Stimulated activated CD8-positive, alpha-beta memory T cell treated with anti-CD3 and anti-CD28 coated beads, Interleukin-2, amount 100 ng/mL, for 1 hour (primary cell): ENCODE measurements at regions not wholly inside any gene's neighbourhood (a gene's known extent, or its start where the extent isn't known, plus 50 kb on each side); places are given as distances from the start of the nearest gene placed in this dataset.
"Not testable (repeated sequence)": the region's sequence is repeated elsewhere in the genome, so short reads cannot be mapped to it uniquely, and the experiment has no call there.

Experiments used
- DNase-seq, 2 donors: peaks; one replicate each; pipeline ENCODE4 v3.0.0-alpha.2; 2020; ENCODE audit warnings: low read depth in 2 of 2

DNA sequence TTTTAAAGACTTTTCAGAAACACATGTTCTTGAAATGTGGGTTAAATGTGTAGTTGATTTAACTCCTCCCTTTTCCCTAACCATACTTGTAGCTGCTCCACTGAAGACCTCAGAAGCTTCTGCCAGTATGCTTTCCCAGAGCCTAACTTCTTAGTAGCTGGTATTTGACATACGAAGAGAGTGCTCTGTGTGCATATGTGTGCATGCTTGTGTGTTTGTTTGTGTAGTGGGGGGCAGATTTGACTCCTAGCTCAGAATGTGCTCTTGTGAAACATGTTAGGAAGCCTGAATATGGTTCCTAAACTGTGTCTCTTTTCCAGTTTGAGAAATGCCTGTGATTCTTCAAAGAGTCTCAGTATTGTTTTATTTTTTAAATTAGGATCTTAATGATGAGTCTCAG lies 420.4 kb downstream of the PCNX1 start:
- DNase-seq, result no peak

GRCh38 chr14:71328183-71328582 lies 420.9 kb downstream of the PCNX1 start:
- DNase-seq, result no peak

DNA sequence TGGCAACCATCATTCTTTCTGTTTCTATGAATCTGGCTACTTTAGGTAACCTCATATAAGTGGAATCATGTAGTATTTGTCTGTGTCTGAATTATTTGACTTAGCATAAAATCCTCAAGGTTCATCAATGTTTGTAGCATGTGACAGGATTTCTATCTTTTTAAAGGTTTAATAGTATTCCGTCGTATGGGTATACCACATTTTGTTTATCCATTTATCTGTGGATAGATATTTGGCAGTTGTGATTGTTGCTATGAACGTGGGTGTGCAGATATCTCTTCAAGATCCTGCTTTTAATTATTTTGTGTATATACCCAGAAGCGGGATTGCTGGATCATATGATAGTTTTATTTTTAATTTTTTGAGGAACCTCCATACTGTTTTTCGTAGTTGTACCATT lies 421.7 kb downstream of the PCNX1 start:
- no peak for DNase-seq

DNA sequence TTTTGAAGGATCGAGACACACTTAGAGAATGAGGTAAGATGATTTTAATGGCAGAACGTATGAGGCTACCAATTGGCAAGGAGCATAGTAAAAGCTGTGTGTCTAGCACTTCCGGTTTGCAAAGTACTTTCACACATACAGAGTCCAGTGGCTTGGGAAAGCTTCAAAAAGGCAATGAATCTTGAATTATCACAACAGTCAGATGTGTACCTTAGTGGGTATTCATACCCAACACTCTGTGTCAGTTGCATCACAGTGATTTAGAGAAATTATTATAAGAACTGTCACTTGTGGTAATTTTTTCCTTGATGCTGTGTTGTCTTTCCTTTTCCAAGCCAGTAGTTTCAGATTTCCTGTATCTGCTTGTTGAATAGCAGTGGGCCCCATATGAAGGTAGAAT lies 424.1 kb downstream of the PCNX1 start:
- DNase-seq, result no peak

- no peak for DNase-seq
Measured at GRCh38 chr14:71332476-71332875, 425.2 kb downstream of the PCNX1 start.

GRCh38 chr14:71333705-71334104 lies 426.4 kb downstream of the PCNX1 start:
- DNase-seq, result no peak

GRCh38 chr14:71336489-71337192 lies 429.4 kb downstream of the PCNX1 start:
- no peak for DNase-seq

GRCh38 chr14:71338153-71338552 lies 430.9 kb downstream of the PCNX1 start:
- no peak for DNase-seq

DNA sequence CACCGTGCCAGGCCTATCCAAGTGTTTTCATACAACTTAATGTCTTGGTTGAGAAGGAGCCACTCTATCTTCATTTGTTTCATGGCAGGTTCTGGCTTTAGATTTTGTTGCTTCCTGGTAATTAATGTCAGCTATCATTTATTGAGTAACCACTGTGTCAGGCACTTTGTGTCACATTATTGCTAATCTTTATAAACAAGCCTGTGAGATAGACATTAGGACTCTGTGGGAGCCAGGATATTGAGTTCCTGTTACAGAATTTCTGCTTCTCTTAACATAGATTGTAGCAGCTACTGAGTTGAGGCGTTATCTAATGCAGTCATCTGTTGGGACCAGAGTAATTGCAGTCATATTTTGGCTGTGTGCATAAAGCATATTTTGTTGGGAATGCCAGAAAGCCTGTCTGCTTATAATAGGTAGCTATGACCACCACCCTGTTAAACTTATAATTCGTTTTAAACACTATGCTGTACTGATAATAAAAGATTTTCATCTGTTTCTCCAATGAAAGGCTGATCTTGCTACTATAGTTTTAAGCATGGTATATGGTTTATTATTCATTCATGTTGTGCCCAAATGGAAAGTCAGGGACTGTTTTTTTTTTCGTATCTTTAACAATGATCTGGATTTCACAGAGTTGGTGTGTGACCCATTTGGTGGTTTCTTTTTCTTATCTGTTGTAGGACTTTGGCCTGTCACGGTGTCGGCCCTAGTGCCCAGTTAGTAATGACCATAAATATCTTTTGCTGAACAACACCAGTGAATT lies 432.6 kb downstream of the PCNX1 start:
- no peak for DNase-seq

DNA sequence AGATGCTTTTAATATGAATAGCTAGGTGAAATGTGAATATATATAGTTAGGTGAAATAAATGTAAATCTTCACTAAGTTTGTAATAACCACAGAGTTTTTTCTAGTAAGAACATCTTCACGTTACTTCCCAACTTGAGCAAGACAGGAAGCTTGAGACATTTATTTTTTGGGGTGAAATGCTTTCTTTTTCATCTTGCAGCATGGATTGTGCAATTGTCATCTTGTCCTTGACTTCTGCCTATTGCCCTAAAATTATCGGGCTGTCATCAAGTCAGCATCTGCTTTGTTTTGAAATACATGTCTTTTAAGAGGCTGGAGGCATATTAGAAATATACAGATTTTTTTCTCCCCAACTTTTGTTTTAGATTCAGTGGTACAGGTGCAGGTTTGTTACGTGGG lies 433.9 kb downstream of the PCNX1 start:
- DNase-seq, result no peak

DNA sequence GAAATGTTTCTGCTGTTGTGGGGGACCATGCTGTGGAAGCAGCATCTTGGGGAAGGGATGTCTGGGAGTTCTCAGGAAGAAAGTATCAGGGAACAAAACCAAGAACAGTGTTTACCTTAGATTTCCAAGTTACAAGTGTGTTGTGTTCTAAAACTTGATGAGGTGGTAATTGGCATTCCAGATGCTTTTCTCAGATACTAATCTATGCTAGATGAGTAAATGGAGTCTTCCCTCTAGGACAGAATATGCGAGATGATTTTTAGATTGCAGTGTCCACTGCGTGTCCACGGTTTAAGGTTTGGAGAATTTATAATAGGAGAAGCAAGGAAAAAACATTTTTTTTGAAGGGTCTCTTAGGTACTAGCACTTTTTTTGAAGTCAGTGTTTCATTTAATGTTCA lies 436.5 kb downstream of the PCNX1 start:
- no peak for DNase-seq

- DNase-seq, result no peak
Measured at GRCh38 chr14:71344506-71344905, 437.2 kb downstream of the PCNX1 start.

DNA sequence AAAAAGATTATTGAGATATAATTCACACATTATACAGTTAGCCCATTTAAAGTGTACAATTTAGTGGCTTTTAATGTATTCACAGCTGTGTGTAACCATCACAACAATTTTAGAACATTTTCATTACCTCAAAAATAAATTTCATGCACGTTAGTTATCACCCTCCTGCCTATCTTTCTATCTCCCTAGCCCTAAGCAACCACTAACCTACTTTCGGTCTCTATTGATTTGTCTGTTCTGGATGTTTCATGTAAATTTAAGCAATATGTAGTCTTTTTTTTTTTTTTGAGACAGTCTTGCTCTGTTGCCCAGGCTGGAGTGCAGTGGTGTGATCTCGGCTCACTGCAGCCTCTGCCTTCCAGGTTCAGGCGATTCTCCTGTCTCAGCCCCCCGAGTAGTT lies 439.4 kb downstream of the PCNX1 start:
- no peak for DNase-seq

GRCh38 chr14:71348394-71348793 lies 441.1 kb downstream of the PCNX1 start:
- no peak for DNase-seq

DNA sequence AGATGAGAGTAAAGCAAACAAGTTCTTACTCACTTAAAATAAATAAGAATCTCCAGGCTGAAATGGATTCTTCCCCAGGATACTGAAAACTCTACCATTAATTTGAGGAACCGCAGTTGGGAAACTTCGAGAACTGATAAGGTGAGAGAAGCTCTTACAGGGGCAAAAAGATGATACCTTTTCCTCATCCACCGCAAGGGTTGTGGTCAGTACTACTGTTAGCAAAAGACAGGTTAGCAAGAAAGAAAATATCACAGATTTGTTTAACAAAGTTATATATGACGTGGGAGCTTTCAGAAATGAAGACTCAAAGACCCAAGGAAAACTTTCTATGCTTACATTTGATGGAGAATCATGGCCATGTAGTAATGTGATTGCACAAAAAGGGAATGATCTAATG lies 441.6 kb downstream of the PCNX1 start:
- DNase-seq, result no peak

DNA sequence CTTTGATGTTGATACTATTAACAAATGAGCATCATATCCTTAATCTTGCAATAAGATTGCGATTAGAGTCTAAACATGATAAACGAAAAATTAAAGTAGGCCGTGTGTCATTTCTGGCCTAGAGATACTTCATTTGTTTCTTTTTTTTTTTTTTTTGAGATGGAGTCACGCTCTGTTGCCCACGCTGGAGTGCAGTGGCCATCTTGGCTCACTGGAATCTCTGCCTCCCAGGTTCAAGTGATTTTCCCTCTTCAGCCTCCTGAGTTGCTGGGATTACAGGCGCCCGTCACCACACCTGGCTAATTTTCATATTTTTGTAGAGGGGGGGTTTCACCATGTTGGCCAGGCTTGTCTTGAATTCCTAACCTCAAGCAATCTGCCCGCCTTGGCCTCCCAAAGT lies 446.9 kb downstream of the PCNX1 start:
- no peak for DNase-seq

DNA sequence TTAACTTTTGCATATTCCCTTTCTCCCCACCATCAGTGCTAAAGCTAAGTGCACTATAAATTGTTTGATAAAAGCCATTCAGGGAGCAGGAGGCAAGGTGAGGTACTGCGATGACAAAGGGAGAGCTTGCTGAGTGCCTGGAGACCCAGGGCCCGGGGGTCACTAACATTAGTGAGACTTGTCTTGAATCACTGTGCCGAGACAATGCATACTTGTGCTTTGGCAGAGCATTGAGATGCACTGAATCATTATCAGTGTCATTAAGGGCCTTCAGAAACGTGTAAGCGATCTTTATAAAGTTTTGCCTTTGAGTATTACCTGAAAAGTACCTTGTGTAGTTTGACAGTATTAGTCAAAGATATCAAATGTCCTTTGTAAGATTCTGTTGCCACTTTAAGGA lies 447.5 kb downstream of the PCNX1 start:
- DNase-seq, result no peak

- no peak for DNase-seq
Measured at GRCh38 chr14:71355324-71356201, 448.3 kb downstream of the PCNX1 start.

GRCh38 chr14:71358209-71358931 lies 451.1 kb downstream of the PCNX1 start:
- DNase-seq, result no peak

GRCh38 chr14:71358932-71359421 lies 451.7 kb downstream of the PCNX1 start:
- DNase-seq, result not testable (repeated sequence)

- DNase-seq, result no peak
Measured at GRCh38 chr14:71359823-71360222, 452.6 kb downstream of the PCNX1 start.

- DNase-seq, result no peak
Measured at GRCh38 chr14:71361336-71361735, 454.1 kb downstream of the PCNX1 start.
